ENCODE measurements at regions not wholly inside any gene's neighbourhood (a gene's known extent, or its start where the extent isn't known, plus 50 kb on each side); places are given as distances from the start of the nearest gene placed in this dataset.

GRCh38 chr11:15707971-15708370, 593.2 kb downstream of the INSC start:
- no peak for TF ChIP-seq POLR2A (IDR thresholded peaks at IDR 0.05)
- no peak for TF ChIP-seq CTCF (IDR thresholded peaks at IDR 0.05 in 8 of 11, conservative IDR thresholded peaks at IDR 0.05 in 3 of 11)
- peak in 1 of 3 donors; percentile 22 for TF ChIP-seq POLR2AphosphoS5 (IDR thresholded peaks at IDR 0.05)
